HepG2 (cell line): ENCODE measurements at regions not wholly inside any gene's neighbourhood (a gene's known extent, or its start where the extent isn't known, plus 50 kb on each side); places are given as distances from the start of the nearest gene placed in this dataset.

Source experiments
- ATAC-seq: fragments of 200-7000 bp; cut with Tn5 transposase; 3 replicates; pipeline ENCODE4 v1.9.1; 2020; ENCODE audit warnings: mild to moderate bottlenecking, moderate library complexity
- BruUV-seq: library from RNA; stranded (reverse); fragments of 400-500 nt; replicated peaks from 2 replicates; lab custom pipeline; 2021; lab: Mats Ljungman, UMichigan
- CTCF ChIA-PET: fragments of 300-600 bp; formaldehyde crosslinking; extraction: SDS; loops from one replicate; lab custom pipeline; 2021; ENCODE audit warnings: low total read pairs, inconsistent platforms, low intra/inter-chr PET ratio; lab: Yijun Ruan, JAX
- POLR2A ChIA-PET: fragments of 350-600 bp; sonication (Branson Sonifier 250); formaldehyde crosslinking; loops from one replicate; lab custom pipeline; 2020; ENCODE audit warnings: antibody characterized with exemption, inconsistent platforms; lab: Yijun Ruan, JAX
- DNase-seq: peaks from one replicate; pipeline ENCODE4 v3.0.0-alpha.2; 2015; ENCODE audit warnings: low spot score
- FAIRE-seq: peaks from 3 replicates; lab custom pipeline; 2011; peaks lifted over from hg19 to GRCh38; lab: Jason Lieb, UNC
- H2AFZ ChIP-seq: one replicate; pipeline ENCODE4 v1.6.1; 2011; ENCODE audit warnings: low read length, inconsistent platforms
- H3K27ac ChIP-seq: fragments of 300-600 bp; 3 replicates; pipeline ENCODE4 v1.8.0; 2011; ENCODE audit warnings: mixed run types, mild to moderate bottlenecking, mixed read lengths, low read length, inconsistent platforms; ENCODE audit not compliant: insufficient read depth; ENCODE audit errors: extremely low read length
- H3K27me3 ChIP-seq, 2 experiments: fragments of 200-600 bp in 1 of 2; 2 replicates in 1 of 2; 3 replicates in 1 of 2; pipeline versions ENCODE4 v1.6.0 to v1.8.0; 2011; ENCODE audit warnings: low read length in 2 of 2, mild to moderate bottlenecking in 2 of 2, moderate library complexity in 2 of 2, inconsistent platforms in 1 of 2; ENCODE audit not compliant: insufficient read depth in 2 of 2, control insufficient read depth in 1 of 2
- H3K36me3 ChIP-seq, 2 experiments: fragments of 200-600 bp in 1 of 2; replicated peaks in 1 of 2; 2 replicates in 1 of 2; 3 replicates in 1 of 2; pipeline versions ENCODE4 v1.5.1 to v1.8.0; 2011; ENCODE audit warnings: low read length in 2 of 2, inconsistent platforms in 1 of 2; ENCODE audit not compliant: insufficient read depth in 2 of 2, control insufficient read depth in 1 of 2
- H3K4me1 ChIP-seq: 2 replicates; pipeline ENCODE4 v1.5.1; 2012; ENCODE audit warnings: low read length, inconsistent platforms; ENCODE audit not compliant: insufficient read depth
- H3K4me2 ChIP-seq: 2 replicates; pipeline ENCODE4 v1.6.0; 2011; ENCODE audit warnings: low read depth, low read length, inconsistent platforms
- H3K4me3 ChIP-seq, 3 experiments: fragments of 200-600 bp in 1 of 3; sonication (generic), shearing (Covaris generic) in 1 of 3; replicated peaks in 1 of 3; 2 replicates each; pipeline ENCODE4 v1.5.1; 2011 to 2016; ENCODE audit warnings: low read length in 3 of 3, inconsistent platforms in 2 of 3, low read depth in 2 of 3, mild to moderate bottlenecking in 2 of 3, control low read depth in 1 of 3, mixed read lengths in 1 of 3; ENCODE audit not compliant: insufficient read depth in 1 of 3
- H3K79me2 ChIP-seq: one replicate; pipeline ENCODE4 v1.6.1; 2011; ENCODE audit warnings: low read length, inconsistent platforms; ENCODE audit not compliant: insufficient read depth
- H3K9ac ChIP-seq: 2 replicates; pipeline ENCODE4 v1.6.0; 2011; ENCODE audit warnings: mild to moderate bottlenecking, low read depth, low read length, inconsistent platforms; ENCODE audit not compliant: insufficient read depth
- H3K9me3 ChIP-seq: 2 replicates; pipeline ENCODE4 v1.5.1; 2012; ENCODE audit warnings: mild to moderate bottlenecking, low read length
- H4K20me1 ChIP-seq: 2 replicates; pipeline ENCODE4 v1.6.0; 2011; ENCODE audit warnings: inconsistent platforms, mild to moderate bottlenecking, low read length, moderate library complexity; ENCODE audit not compliant: insufficient read depth
- CBX5 ChIP-seq: sonication (generic); formaldehyde crosslinking; IDR thresholded peaks from 2 replicates; pipeline ENCODE4 v1.4.0; 2020; ENCODE audit warnings: missing genetic modification reagents, borderline replicate concordance
- CCAR2 ChIP-seq: fragments of 200-400 bp; formaldehyde crosslinking; optimal IDR thresholded peaks from 2 replicates; pipeline ENCODE3; 2018; ENCODE audit warnings: low read depth, mild to moderate bottlenecking, low read length, moderate library complexity
- CENPT ChIP-seq: sonication (generic); formaldehyde crosslinking; IDR thresholded peaks from 2 replicates; pipeline ENCODE4 v1.8.0; 2022; ENCODE audit warnings: low read depth, mild to moderate bottlenecking, moderate library complexity, missing genetic modification reagents
- FLYWCH1 ChIP-seq: sonication (generic); formaldehyde crosslinking; IDR thresholded peaks from 2 replicates; pipeline ENCODE4 v1.8.1; 2023; ENCODE audit warnings: mild to moderate bottlenecking, missing genetic modification reagents
- HCFC1 ChIP-seq: fragments of 150-350 bp; IDR thresholded peaks from 2 replicates; pipeline ENCODE4 v1.6.1; 2014; ENCODE audit warnings: low read depth, low read length
- HOXA3 ChIP-seq: sonication (generic); formaldehyde crosslinking; IDR thresholded peaks from 2 replicates; pipeline ENCODE4 v1.5.0; 2020; ENCODE audit warnings: missing genetic modification reagents
- HOXD1 ChIP-seq: sonication (generic); formaldehyde crosslinking; IDR thresholded peaks from 2 replicates; pipeline ENCODE4 v1.5.0; 2020; ENCODE audit warnings: missing genetic modification reagents
- KLF11 ChIP-seq: IDR thresholded peaks from 2 replicates; pipeline ENCODE4 v1.6.1; 2016; ENCODE audit warnings: missing compliant biosample characterization
- LCORL ChIP-seq, 2 experiments: fragments of 450-650 bp in 1 of 2; sonication (generic) in 1 of 2; formaldehyde crosslinking in 1 of 2; IDR thresholded peaks; 2 replicates each; pipeline versions ENCODE4 v1.5.0 to v1.6.1; 2017 to 2020; ENCODE audit warnings: antibody characterized with exemption in 1 of 2, missing genetic modification reagents in 1 of 2
- NCOA5 ChIP-seq: sonication (generic); formaldehyde crosslinking; IDR thresholded peaks from 2 replicates; pipeline ENCODE4 v1.4.0; 2020; ENCODE audit warnings: missing genetic modification reagents
- PRPF4 ChIP-seq: fragments of 200-400 bp; formaldehyde crosslinking; IDR thresholded peaks from 2 replicates; pipeline ENCODE4 v1.6.1; 2016; ENCODE audit warnings: low read length, low read depth; ENCODE audit not compliant: poor library complexity, severe bottlenecking
- SNAPC2 ChIP-seq: sonication (generic); formaldehyde crosslinking; IDR thresholded peaks from 2 replicates; pipeline ENCODE4 v1.8.1; 2022; ENCODE audit warnings: mild to moderate bottlenecking, missing genetic modification reagents
- ZBTB38 ChIP-seq: sonication (generic); formaldehyde crosslinking; IDR thresholded peaks from 2 replicates; pipeline ENCODE4 v1.5.1; 2020; ENCODE audit warnings: mild to moderate bottlenecking, missing genetic modification reagents
- ZNF558 ChIP-seq: sonication (generic); formaldehyde crosslinking; IDR thresholded peaks from 2 replicates; pipeline ENCODE4 v1.9.0; 2022; ENCODE audit warnings: mild to moderate bottlenecking, missing genetic modification reagents, borderline replicate concordance
- ZNF569 ChIP-seq: sonication (generic); formaldehyde crosslinking; IDR thresholded peaks from 2 replicates; pipeline ENCODE4 v1.5.0; 2020; ENCODE audit warnings: mild to moderate bottlenecking, missing genetic modification reagents, moderate library complexity, borderline replicate concordance
- WGBS: methylation state at CpG from one replicate; pipeline ENCODE4 v1.1.6; 2017; ENCODE audit warnings: low lambda C conversion rate; 5-methylcytosine and 5-hydroxymethylcytosine counted together
- in situ Hi-C: cut with HindIII; loops from 2 replicates; pipeline ENCODE4 v1.10.0; 2017; ENCODE audit warnings: low pct_unique_long_range_greater_than_20kb; ENCODE audit not compliant: extremely low pct_ligation_motif_present
- intact Hi-C: fragments of 100-400 bp; cut with micrococcal nuclease; formaldehyde crosslinking; loops from one replicate; pipeline ENCODE4 v1.10.0; 2022; ENCODE audit not compliant: unreplicated experiment
- TF ChIP-seq, protein P1 (sequence below), 2 experiments: IDR thresholded peaks; 2 replicates each; pipeline ENCODE4 v1.6.1; 2011 to 2012; ENCODE audit warnings: low read length in 2 of 2, borderline replicate concordance in 1 of 2, low read depth in 1 of 2, mild to moderate bottlenecking in 1 of 2, moderate library complexity in 1 of 2
- TF ChIP-seq, protein P2 (sequence below): sonication (generic); formaldehyde crosslinking; IDR thresholded peaks from 2 replicates; pipeline ENCODE4 v1.4.0; 2020; ENCODE audit warnings: mild to moderate bottlenecking, low read depth, missing genetic modification reagents
- TF ChIP-seq, protein P3 (sequence below): sonication (generic); formaldehyde crosslinking; IDR thresholded peaks from 2 replicates; pipeline ENCODE4 v1.4.0; 2020; ENCODE audit warnings: missing genetic modification reagents, mild to moderate bottlenecking, borderline replicate concordance

DNA sequence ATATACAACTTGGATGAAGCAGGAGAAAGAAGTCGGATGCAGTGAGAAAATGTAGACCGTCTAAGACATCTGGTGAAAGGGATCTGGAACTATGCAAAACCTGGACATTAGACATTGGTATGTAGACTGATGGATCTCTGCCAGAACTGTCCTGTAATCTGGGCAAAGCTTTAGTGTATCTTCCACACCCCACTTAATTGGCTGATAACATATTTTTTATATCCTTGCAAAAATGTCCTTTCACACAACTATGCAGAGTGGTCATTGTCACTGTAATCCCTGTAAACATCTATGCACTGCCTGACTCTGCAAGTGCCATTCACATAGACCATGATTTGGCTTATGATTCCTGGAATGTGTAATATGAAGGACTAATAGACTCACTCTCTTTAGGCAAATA, 163.1 kb downstream of the TUSC7 start:
- DNase-seq (no peak), ATAC-seq (no peak), FAIRE-seq (no peak)
- BruUV-seq = no TSS peak
- H3K27me3 ChIP-seq = no peaks in the 10 kb centered on the region
- CTCF ChIA-PET = no interaction called here
- no peaks in the 10 kb centered on the region for H4K20me1 ChIP-seq
- WGBS = 3% methylated on average over 2 of the region's 2 CpGs
- H3K4me3 ChIP-seq = no peak overlapping the region
- in situ Hi-C loops (no loop called here), intact Hi-C loops (no loop called here)
- H3K9me3 ChIP-seq = no peaks in the 10 kb centered on the region
- H3K4me2 ChIP-seq = no peak overlapping the region
- H3K4me1 ChIP-seq = no peaks in the 10 kb centered on the region
- no peaks in the 10 kb centered on the region for H3K36me3 ChIP-seq
- H3K27ac ChIP-seq = no peak overlapping the region
- TF ChIP-seq KLF11 (no peak), CBX5 (CRISPR knock-in tag) (no peak), SNAPC2 (no peak), ZBTB38 (CRISPR knock-in tag) (no peak), CENPT (CRISPR knock-in tag) (no peak), ZNF558 (CRISPR knock-in tag) (no peak), LCORL (IDR thresholded peaks at IDR 0.05) (no peak), LCORL (CRISPR knock-in tag; IDR thresholded peaks at IDR 0.05) (no peak), HOXA3 (no peak), FLYWCH1 (CRISPR knock-in tag) (no peak), HCFC1 (no peak), ZNF569 (no peak), NCOA5 (CRISPR knock-in tag) (no peak), CCAR2 (no peak), PRPF4 (no peak), HOXD1 (no peak)
- TF ChIP-seq, protein P1, sequence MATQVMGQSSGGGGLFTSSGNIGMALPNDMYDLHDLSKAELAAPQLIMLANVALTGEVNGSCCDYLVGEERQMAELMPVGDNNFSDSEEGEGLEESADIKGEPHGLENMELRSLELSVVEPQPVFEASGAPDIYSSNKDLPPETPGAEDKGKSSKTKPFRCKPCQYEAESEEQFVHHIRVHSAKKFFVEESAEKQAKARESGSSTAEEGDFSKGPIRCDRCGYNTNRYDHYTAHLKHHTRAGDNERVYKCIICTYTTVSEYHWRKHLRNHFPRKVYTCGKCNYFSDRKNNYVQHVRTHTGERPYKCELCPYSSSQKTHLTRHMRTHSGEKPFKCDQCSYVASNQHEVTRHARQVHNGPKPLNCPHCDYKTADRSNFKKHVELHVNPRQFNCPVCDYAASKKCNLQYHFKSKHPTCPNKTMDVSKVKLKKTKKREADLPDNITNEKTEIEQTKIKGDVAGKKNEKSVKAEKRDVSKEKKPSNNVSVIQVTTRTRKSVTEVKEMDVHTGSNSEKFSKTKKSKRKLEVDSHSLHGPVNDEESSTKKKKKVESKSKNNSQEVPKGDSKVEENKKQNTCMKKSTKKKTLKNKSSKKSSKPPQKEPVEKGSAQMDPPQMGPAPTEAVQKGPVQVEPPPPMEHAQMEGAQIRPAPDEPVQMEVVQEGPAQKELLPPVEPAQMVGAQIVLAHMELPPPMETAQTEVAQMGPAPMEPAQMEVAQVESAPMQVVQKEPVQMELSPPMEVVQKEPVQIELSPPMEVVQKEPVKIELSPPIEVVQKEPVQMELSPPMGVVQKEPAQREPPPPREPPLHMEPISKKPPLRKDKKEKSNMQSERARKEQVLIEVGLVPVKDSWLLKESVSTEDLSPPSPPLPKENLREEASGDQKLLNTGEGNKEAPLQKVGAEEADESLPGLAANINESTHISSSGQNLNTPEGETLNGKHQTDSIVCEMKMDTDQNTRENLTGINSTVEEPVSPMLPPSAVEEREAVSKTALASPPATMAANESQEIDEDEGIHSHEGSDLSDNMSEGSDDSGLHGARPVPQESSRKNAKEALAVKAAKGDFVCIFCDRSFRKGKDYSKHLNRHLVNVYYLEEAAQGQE (IDR thresholded peaks at IDR 0.05; ENCODE audit: borderline replicate concordance in 1 of 2, low read depth in 1 of 2, low read length in 2 of 2) = no peak
- TF ChIP-seq, protein P2, sequence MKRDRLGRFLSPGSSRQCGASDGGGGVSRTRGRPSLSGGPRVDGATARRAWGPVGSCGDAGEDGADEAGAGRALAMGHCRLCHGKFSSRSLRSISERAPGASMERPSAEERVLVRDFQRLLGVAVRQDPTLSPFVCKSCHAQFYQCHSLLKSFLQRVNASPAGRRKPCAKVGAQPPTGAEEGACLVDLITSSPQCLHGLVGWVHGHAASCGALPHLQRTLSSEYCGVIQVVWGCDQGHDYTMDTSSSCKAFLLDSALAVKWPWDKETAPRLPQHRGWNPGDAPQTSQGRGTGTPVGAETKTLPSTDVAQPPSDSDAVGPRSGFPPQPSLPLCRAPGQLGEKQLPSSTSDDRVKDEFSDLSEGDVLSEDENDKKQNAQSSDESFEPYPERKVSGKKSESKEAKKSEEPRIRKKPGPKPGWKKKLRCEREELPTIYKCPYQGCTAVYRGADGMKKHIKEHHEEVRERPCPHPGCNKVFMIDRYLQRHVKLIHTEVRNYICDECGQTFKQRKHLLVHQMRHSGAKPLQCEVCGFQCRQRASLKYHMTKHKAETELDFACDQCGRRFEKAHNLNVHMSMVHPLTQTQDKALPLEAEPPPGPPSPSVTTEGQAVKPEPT = no peak
- TF ChIP-seq, protein P3, sequence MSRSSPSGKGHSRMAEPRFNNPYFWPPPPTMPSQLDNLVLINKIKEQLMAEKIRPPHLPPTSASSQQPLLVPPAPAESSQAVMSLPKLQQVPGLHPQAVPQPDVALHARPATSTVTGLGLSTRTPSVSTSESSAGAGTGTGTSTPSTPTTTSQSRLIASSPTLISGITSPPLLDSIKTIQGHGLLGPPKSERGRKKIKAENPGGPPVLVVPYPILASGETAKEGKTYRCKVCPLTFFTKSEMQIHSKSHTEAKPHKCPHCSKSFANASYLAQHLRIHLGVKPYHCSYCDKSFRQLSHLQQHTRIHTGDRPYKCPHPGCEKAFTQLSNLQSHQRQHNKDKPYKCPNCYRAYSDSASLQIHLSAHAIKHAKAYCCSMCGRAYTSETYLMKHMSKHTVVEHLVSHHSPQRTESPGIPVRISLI = no peak
- POLR2A ChIA-PET = no interaction called here
- H2AFZ ChIP-seq = no peak overlapping the region
- H3K9ac ChIP-seq = no peak overlapping the region
- no peaks in the 10 kb centered on the region for H3K79me2 ChIP-seq
